ENCODE measurements at regions not wholly inside any gene's neighbourhood (a gene's known extent, or its start where the extent isn't known, plus 50 kb on each side); places are given as distances from the start of the nearest gene placed in this dataset.

DNA sequence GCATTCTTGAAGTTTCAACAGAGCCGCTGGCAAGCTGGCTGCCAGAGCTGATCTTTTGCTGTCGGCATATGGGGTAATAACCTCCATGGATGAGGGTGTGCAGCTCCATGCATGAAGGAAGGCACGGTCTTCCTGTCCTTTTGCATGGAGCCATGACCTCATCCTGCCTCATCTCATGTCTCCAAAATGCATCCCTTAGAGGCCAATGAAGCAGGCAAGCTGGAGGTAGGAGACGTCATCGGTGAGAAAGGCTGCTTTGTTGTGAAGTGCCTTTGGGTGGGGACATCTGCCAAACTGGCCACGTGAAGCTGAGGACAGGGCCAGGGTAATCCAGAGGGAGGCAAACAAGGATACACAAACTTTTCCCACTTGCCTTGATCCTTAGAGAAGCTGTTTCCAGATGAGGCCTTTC is 161.5 kb upstream of the TBX20 start:
- in situ Hi-C loops (cut with MboI; ENCODE audit: low pct_unique_long_range_greater_than_20kb, low sequenced_read_pairs), result no loop called here
- DNase-seq, result no peak

DNA sequence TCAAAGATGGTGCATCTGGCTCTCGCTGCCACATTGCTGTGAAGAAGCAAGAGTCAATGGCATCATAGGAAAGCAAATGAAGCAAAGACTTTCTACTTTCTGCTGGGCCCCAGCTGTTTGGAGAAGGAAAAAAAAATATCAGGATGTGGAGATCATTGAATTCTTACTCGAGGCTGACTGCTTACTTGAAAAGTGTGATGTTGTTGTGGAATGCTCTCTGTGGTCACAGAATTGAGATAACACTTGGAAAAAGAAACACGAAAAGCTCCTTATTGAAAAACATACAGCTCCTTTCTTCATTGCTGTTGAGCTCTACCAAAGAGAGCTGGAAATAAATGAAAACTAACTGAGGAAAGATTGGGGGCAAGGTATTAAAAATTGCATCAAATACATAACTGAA is 157.4 kb upstream of the TBX20 start:
- DNase-seq, result no peak
- in situ Hi-C loops (cut with MboI; ENCODE audit: low pct_unique_long_range_greater_than_20kb, low sequenced_read_pairs), result no loop called here

DNA sequence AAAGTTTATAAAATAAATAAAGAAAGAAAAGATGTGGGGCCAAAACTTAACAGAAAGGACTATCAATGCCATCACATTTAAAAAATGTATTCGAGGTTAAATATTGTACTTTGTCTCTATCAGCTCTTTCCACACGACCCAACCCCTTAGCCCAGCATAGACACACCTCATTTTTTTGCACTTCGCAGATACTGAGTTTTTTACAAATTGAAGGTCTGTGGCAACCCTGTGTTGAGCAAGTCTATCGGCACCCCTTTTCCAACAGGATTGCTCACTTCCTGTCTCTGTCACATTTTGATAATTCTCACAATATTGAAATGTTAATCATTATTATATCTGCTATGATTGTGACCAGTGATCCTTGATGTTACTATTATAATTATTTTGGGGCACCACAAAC is 151.6 kb upstream of the TBX20 start:
- no peak for DNase-seq
- in situ Hi-C loops (cut with MboI; ENCODE audit: low pct_unique_long_range_greater_than_20kb, low sequenced_read_pairs), result no loop called here

DNA sequence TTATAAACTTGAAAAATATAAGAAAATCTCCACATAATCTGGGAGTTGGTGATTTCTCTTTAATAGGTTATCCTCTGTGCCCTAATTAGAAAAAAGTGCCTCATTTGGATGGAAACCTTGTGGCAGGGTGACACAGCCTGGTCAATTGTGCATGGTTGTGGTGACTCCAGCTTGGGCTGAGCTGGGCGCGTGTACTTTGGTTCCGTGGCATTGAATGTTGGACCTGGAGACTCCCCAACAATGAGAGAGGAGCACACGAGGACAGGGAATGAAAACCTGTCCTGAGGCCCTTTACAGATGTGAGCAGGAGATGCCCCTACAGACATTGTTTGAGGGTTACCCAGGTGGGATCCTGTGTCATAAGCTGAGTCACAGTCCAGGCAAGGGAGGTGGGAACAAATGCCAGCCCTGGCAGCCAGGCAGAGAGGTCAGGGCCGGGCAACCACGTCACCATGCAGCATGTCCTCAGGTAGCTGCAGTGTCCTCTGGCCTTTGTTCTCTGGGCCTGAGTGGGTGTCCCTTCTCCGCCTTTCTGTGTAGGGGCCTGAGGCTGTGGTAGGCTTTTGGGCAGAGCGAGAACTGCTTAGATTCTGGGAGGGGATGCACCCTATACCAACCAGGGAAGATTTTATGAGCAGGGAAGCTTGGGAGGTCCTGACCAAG is 147.4 kb upstream of the TBX20 start:
- no peak for DNase-seq
- in situ Hi-C loops (cut with MboI; ENCODE audit: low pct_unique_long_range_greater_than_20kb, low sequenced_read_pairs), result no loop called here

DNA sequence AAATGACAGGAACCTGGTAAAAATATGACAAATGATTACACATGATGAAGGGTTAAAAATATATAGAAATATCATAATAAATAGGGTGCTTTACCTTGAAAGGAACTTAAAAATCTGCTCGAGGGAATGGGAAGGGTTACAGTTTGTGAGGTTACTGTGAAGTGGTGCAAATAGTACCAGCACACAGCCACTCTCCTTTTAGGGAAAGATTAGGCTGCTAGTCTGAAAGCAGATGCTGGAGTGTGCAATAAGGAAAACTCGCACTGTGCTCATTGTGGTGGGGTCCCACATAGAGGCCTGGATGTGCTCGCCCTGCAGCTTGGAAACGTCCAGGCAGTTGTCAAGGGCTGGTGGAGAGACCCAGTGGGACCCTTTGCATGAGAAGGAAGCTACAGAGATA is 145.9 kb upstream of the TBX20 start:
- no peak for DNase-seq
- in situ Hi-C loops (cut with MboI; ENCODE audit: low pct_unique_long_range_greater_than_20kb, low sequenced_read_pairs), result no loop called here

DNA sequence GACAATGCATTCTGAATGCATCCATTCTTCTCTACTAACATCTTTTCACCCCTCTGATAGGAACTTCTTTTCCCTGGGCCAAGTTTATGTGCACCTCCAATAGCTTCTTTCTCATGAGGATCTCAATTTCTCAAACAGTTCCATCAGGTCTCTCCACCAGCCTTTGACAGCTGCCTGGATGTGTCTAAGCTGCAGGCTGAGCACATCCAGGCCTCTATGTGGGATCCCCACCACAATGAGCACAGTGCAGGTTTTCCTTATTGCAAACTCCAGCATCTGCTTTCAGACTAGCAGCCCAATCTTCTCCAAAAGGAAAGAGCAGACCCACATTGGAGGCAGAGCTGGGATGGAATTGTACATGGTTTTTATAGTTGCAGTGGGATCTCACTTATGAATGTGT is 145.3 kb upstream of the TBX20 start:
- DNase-seq, result no peak
- in situ Hi-C loops (cut with MboI; ENCODE audit: low pct_unique_long_range_greater_than_20kb, low sequenced_read_pairs), result no loop called here

DNA sequence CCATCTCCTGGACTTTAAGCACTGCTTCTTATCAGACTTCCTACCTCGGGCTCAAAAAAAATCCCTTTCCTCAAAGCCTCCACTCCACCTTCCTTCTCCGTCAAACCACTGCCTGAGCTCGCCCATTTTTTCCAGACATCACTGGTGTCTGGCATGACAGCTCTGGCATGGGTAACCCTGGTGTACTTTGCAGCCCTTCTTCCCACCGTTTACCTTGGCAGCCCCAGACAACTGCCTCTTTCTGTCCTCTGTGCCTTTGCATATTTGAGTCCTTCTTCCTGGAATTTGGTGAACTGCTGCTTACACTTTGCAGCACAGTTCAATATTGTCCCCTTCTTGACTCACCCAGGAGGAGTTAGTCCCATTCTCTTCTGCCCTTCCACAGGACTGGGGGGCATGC is 144.6 kb upstream of the TBX20 start:
- no peak for DNase-seq
- in situ Hi-C loops (cut with MboI; ENCODE audit: low pct_unique_long_range_greater_than_20kb, low sequenced_read_pairs), result no loop called here

DNA sequence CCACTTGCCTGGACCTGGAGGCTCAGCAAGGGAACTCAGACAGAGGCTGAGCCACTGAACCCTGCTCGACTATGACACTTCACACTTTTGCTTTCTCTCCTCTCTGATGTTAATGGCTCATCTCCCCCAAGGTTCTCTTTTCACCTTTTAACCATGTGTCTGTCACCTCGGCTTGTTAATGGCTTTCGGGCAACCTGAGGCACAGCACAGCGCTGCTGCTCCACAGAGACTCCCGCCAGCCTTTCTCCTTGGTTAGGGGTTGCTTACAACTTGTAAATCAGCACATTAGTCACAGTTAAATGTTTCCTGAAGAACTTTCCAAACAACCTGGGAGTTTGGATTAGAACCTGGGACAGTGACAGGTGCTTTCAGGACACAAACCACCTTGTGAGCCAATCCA is 136.2 kb upstream of the TBX20 start:
- in situ Hi-C loops (cut with MboI; ENCODE audit: low pct_unique_long_range_greater_than_20kb, low sequenced_read_pairs), result no loop called here
- no peak for DNase-seq

DNA sequence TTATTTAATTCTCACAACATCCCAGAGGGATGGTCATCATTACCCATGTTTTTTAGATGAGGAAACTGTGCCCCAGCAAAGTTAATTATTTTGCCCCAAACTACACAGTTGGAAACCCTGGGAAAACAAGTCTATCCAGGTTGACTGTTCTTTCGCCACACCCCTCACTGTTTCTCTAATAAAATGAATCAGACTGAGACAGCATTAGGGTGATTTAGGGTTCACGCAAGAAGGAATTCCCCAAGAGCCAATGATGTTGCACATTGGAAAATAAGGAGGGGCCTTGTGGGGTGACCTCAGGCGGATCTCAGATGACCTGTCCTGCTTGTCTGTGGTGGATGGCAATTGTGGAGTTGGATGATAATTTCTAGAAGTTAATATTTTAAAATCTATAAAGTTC is 135.7 kb upstream of the TBX20 start:
- DNase-seq, result no peak
- in situ Hi-C loops (cut with MboI; ENCODE audit: low pct_unique_long_range_greater_than_20kb, low sequenced_read_pairs), result no loop called here

DNA sequence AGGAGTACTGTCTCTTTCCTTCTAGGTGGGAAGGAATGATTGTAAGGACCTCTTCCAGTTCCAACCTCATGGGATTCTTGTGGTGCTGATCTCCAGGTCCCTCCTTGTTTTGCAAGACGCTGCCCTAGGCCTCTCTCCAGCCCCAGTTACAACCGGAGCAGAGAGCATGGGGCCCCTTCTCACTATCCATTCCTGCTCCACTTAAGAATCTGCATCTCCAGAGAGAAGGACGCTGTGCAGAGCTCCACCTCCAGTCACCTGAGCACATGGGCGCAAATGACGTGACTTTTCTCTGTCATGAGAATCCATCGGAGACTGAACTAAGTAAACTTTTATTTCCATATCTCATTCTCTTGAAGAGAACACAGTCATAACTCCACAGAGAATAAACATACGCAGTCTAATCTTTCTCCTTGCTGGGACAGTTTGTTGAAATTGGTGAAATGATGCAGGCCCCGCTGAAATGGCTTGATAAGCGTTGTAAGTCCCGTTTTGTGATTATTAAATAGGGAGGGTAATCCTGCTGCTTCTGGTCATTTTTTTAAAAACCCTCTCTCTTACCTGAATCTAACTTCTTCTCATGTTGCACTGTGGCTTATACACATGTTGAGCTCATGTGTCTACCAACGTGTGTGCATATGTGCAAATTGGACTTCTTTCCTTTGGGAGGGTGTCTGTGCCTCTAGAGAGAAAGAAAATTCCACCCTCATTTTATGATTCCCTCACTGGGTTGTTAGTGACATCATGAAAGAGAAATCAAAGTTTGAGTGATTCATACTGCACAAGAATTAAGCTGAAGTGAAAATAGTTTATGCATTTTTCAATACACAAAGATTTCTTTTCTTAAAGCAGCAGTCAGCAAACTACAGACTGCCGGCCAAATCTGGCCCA is 133.2 kb upstream of the TBX20 start:
- no peak for DNase-seq
- in situ Hi-C loops (cut with MboI; ENCODE audit: low pct_unique_long_range_greater_than_20kb, low sequenced_read_pairs), result no loop called here

DNA sequence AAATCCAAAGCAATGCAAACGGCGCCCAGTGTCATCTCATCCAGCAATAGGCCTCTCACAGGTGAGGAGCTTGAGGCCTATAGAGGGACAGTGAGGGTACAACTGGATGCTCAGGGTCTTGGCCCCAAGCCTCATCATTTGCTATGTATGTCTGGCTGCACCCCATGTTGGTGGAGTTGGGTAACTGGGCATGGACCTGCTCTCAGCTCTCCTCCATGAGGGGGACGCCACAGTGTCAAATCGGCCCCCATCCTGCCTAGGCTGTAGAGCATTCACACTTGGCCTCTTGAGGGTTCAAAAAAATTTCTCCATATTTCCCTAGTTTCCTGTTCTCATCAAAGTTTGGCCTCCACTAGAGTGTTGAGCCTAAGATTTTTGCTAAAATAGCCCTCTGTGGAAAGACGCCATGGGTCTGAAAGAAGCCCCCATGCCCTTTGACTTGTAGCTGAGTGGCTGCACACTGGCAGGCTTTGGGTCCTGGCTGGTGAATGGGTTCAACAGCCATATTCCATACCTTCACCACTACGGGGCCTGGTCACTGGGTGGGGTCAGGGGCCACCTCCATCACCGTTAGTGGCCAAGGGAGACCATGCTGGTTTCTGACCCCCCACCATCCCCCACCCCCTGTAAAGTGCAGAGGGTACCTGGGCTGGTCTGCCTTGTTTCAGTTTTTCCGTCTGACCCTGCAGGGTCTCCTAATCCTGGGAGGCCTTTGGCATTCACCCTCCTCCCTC is 132.3 kb upstream of the TBX20 start:
- in situ Hi-C loops (cut with MboI; ENCODE audit: low pct_unique_long_range_greater_than_20kb, low sequenced_read_pairs), result no loop called here
- DNase-seq, result no peak

DNA sequence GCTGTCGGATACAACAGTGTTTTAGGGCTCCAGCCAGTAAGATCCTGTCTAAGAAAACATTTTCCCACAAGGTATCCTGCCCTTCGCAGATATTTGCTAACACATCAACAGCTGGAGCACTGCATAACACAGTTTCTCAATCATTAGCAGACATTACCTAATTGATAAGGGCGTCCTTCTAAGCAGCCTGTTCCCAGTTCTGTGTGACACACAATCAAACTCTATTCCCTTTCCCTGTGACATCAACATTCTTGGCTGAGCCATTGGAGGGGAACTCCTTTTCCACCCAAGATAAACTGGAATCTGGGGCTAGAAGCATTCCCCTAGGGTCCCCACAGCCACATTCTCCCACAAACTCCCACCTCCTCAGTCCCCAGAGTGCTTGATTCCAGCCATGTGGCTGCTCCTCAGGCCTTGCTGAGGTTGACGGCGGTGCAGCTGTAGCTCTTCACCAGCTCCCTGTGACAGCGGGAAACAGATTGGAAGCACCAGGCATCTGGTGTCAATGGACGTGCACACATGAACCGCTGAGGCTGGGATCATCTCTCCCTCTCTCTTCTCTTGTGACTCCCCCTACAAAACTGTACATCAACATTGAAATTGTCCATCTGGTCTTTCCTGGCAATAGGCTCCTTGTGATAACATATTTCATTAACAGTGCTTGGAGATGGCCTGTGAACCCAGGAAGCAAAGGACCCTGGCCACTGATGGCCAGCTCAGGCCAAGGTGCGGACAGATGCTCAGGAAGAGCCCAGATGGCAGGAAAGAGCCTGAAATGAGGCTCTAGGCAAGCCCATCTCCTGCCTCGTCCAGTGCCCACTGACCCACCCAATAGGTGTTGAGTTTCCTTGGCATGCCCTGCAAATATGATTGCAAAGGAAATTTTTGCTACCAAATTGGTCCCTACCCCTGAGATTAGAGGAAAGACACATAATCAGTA is 131.1 kb upstream of the TBX20 start:
- no peak for DNase-seq
- in situ Hi-C loops (cut with MboI; ENCODE audit: low pct_unique_long_range_greater_than_20kb, low sequenced_read_pairs), result no loop called here

DNA sequence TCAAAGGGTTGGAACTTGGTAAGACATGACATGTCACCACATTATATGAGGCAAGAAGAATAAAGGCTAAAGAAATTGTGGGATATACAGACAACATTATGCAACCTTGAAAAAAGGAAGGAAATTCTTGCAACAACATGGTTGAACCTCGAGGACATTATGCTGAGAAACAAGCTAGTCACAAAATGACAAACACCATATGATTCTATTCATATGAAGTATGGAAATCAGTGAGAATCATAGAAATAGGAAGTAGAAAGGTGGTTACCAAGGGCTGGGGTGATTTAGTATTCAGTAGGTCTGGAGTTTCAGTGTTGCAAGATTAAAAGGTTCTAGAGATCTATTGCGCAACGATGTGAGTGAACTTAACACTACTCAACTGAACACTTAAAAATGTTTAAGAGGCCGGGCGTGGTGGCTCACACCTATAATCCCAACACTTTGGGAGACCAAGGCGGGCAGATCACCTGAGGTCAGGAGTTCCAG is 126.9 kb upstream of the TBX20 start:
- in situ Hi-C loops (cut with MboI; ENCODE audit: low pct_unique_long_range_greater_than_20kb, low sequenced_read_pairs), result no loop called here

DNA sequence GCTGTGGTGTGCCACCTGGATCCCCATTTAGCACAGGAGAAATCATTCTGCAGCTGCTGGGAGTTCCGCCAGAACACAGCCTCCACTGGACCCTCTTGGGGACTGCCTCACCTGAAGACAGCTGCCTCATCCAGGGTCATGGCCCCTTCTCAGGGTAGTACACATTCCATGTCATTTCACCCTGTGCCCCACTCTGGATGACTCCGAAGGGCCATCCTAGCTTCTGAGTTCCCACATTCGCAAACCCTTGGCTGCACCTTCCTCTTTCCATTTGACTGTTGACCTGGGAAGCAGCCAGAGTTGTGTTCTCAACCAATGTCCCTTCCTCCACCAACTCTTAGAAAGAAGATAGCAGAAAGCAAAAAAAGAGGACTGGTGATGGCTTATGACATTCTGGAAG is 125.6 kb upstream of the TBX20 start:
- in situ Hi-C loops (cut with MboI; ENCODE audit: low pct_unique_long_range_greater_than_20kb, low sequenced_read_pairs), result no loop called here
- DNase-seq, result no peak

More for the DNA sequence above, 126.9 kb upstream of the TBX20 start:
- peak; percentile 57 for DNase-seq

DNA sequence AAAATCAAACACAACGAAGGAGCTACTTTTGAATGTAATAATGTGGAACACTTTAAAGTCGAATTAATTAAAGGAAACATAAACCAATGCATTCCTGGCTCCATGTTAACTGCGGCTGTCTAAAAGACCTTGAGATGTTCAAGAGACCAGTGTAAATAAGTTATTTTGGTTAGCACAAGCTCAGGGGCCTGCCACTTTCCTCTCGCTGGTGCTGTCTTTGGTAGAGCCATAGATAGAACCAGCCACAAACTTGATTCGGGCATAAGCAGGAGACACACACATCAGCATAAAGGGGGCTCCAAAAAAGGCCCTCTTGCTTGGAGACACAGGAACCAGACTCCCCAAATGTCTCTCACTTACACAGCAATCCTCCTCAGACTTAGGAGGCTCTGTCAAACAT is 121.6 kb upstream of the TBX20 start:
- DNase-seq, result no peak
- in situ Hi-C loops (cut with MboI; ENCODE audit: low pct_unique_long_range_greater_than_20kb, low sequenced_read_pairs), result no loop called here

DNA sequence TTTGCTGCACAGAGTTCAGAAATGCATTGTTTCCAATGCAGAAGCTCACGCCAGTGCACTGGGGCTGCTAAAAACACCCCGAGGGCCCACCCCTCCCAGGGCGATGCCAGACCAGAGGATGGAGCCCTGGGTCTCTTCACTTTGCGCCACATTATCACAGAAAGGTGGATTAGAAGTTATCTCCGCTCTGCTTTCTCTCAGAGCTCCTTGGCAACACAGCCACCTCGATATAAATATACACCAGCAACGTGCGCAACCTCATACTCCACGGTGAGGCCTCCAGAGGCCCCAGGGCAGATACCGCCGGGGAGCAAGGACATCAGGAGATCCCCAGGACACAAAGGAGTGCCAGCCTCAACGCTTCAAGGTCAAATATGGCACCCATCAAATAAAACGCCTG is 121.0 kb upstream of the TBX20 start:
- in situ Hi-C loops (cut with MboI; ENCODE audit: low pct_unique_long_range_greater_than_20kb, low sequenced_read_pairs), result no loop called here
- DNase-seq, result no peak

DNA sequence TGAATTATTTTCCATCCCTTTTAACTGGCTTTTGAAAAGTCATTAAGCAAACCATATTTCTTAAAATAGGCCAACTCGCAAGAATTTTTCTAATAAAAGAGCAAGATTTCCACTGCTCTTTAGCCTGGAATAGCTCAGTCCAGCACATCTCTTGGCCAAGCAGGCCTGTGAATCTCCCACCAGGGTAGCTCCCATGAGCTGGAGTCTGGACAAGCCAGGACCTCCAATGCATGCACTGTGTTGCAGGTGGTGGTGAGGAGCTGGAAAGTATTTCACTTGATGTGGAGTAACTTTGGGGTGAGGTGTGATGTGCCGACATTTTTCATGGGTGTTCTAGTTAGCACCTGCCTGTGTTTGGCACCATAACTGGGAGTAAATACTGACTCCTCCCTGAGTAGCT is 117.3 kb upstream of the TBX20 start:
- in situ Hi-C loops (cut with MboI; ENCODE audit: low pct_unique_long_range_greater_than_20kb, low sequenced_read_pairs), result no loop called here
- DNase-seq, result no peak

DNA sequence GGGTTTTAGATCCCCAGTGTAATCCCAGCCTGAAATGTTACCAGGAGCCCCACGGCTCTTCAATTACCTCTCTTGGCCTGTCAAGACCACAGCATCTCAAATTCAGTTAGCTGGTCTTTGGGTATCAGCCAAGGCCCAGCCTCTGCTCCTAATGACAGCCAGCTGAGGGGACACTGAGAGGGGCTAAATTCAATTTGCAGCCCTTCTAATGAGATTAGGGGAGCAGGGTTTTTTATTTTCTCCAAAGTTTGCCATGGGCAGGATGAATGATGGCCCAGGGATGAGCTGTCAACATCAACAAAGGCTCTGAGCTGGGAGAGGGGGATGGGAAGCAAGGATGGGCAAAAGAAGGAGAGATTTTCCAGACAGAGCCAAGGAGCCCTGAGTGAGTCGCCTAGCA is 116.8 kb upstream of the TBX20 start:
- in situ Hi-C loops (cut with MboI; ENCODE audit: low pct_unique_long_range_greater_than_20kb, low sequenced_read_pairs), result no loop called here
- no peak for DNase-seq

Data from KBM-7 (cell line).